ENCODE measurements at regions not wholly inside any gene's neighbourhood (a gene's known extent, or its start where the extent isn't known, plus 50 kb on each side); places are given as distances from the start of the nearest gene placed in this dataset.
A peak's percentile ranks its signal among the peaks of the same experiment; 100 is the strongest.

DNA sequence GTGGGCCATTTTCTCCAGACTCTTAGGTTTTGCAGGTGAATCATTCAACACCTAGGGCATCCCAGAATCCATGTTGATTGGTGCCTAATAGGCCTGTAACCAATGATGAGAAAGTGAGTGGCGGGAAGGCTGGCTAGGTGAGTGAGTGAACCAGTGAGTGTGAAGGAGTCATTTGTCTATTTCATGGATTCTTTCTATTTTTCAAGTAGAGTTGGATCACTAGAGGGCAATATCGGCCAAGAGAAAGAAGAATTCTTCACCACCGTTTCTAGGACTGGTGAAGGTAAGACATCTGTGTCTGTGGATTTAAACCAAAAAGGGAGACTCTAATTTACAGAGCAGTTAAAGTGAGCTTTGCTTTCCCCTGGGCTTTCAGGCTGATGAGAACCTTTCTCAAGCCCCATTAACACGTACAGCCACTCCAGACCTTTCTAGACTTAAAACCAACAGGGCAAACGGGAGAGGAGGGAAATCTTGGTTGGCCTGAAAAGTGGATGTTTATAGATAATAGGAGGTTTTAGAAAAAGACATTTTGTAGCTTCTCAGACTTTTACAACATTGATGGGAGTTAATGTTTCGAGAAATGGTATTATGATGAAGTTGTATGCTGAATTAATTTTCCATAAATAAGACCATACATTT lies 114.3 kb upstream of the IL12B start:
- no peaks in the 10 kb centered on the region for H3K9me3 Mint-ChIP-seq
- intact Hi-C loops (cut with micrococcal nuclease): loop anchor here (1.0 to 10.0 kb wide), 7 partner anchors 72 to 900 kb away; partner anchors contain the start of gene IL12B
- H3K36me3 Mint-ChIP-seq (ENCODE audit: low read depth): no peaks in the 10 kb centered on the region
- H3K4me1 Mint-ChIP-seq (ENCODE audit: low read depth): no peaks in the 10 kb centered on the region
- H3K4me3 Mint-ChIP-seq: no peak overlapping the region
- peaks cover 6% of the 10 kb centered on the region for H3K27me3 Mint-ChIP-seq (ENCODE audit: low read depth)
- DNase-seq: no peak
- H3K27ac Mint-ChIP-seq: no peak overlapping the region
- CTCF ChIA-PET: interaction anchor here (0.9 to 2.0 kb wide), 10 partner anchors 9 to 547 kb away, joined by 3 to 10 read pairs (median 3); partner anchors contain the start of gene ADRA1B

DNA sequence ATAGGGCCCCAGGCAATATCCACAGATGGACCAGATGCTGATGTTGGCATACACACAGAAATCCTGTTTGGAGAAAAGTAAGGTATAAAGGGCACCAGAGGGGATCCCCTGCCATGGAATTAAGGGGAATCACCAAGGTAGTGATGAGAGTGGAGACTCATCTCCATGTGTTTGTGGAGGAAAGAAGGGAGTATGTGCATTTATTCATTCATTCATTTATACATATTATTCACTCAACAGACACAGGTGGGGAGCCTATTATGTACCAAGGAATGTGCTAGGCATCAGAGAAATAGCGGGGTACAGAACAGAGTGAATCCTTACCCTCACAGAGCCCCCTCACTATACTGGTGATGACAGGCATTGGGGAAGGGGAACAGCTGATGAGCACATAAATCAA lies 116.8 kb upstream of the IL12B start:
- no peak overlapping the region for H3K4me3 Mint-ChIP-seq
- peaks cover 8% of the 10 kb centered on the region for H3K4me1 Mint-ChIP-seq (ENCODE audit: low read depth)
- H3K27me3 Mint-ChIP-seq (ENCODE audit: low read depth): peaks cover 9% of the 10 kb centered on the region
- no peaks in the 10 kb centered on the region for H3K36me3 Mint-ChIP-seq (ENCODE audit: low read depth)
- CTCF ChIA-PET: interaction anchor here (0.6 to 1.3 kb wide), 2 partner anchors 216 to 290 kb away, joined by 3 read pairs; no protein-coding TSS in a partner anchor
- H3K9me3 Mint-ChIP-seq: no peaks in the 10 kb centered on the region
- H3K27ac Mint-ChIP-seq: no peak overlapping the region
- no peak for DNase-seq
- intact Hi-C loops (cut with micrococcal nuclease): loop anchor here (10.0 kb wide), 1 partner anchor 898 kb away; no protein-coding TSS in a partner anchor

DNA sequence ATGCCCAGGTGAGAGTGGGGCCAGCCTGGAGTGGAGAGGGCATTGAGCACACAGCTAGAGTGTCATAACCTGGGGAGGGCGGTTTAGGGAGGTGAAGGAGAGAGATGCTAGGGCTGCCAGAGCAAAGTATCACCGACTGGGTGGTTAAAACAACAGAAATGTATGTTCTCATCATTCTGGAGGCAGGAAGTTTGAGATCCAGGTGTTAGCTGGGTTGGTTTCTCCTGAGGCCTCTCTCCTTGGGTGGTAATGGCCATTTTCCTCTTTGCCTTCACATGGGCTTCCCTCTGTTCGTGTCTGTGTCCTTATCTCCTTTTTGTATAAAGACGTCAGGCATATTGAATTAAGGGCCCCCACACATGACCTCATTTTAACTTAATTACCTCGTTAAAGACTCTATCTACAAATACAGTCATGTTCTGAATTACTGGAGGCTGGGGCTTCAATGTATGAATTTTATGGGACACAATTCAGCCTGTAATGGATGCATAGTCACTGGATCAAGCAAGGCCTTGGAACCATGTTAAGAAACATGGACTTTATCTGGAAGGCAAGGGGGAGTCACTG lies 118.6 kb upstream of the IL12B start:
- no peak for DNase-seq
- CTCF ChIA-PET: no interaction called here
- H3K27me3 Mint-ChIP-seq (ENCODE audit: low read depth): peaks cover 10% of the 10 kb centered on the region
- intact Hi-C loops (cut with micrococcal nuclease): loop anchor here (10.0 kb wide), 1 partner anchor 896 kb away; no protein-coding TSS in a partner anchor
- no peaks in the 10 kb centered on the region for H3K9me3 Mint-ChIP-seq
- H3K4me3 Mint-ChIP-seq: no peak overlapping the region
- peaks cover 11% of the 10 kb centered on the region for H3K4me1 Mint-ChIP-seq (ENCODE audit: low read depth)
- no peaks in the 10 kb centered on the region for H3K36me3 Mint-ChIP-seq (ENCODE audit: low read depth)
- H3K27ac Mint-ChIP-seq: no peak overlapping the region

DNA sequence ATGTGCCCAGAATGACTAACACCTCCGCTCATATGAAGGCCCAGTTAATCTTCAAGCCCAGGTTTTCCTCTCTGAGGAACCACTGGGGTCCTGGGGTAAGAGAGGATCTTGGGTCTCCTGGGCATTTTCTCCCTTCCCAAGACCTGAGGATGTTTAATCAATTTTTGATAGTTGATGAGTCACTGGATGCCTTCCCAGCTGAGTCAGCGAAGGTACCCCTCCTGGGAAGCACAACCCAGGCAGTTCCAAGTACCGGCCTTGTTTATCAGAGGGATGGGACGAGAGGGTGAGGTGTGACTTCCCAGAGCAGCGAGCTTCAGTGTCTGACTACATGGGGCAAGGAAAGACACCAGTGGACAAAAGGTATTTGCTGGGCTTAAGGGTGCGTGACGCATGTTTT lies 119.6 kb upstream of the IL12B start:
- H3K9me3 Mint-ChIP-seq: no peaks in the 10 kb centered on the region
- no peak overlapping the region for H3K4me3 Mint-ChIP-seq
- peaks cover 11% of the 10 kb centered on the region for H3K4me1 Mint-ChIP-seq (ENCODE audit: low read depth)
- peaks cover 13% of the 10 kb centered on the region for H3K27me3 Mint-ChIP-seq (ENCODE audit: low read depth)
- intact Hi-C loops (cut with micrococcal nuclease): loop anchor here (10.0 kb wide), 1 partner anchor 895 kb away; no protein-coding TSS in a partner anchor
- CTCF ChIA-PET: interaction anchor here (1.0 kb wide), 1 partner anchor 15 kb away, joined by 3 read pairs; no protein-coding TSS in a partner anchor
- no peak overlapping the region for H3K27ac Mint-ChIP-seq
- H3K36me3 Mint-ChIP-seq (ENCODE audit: low read depth): no peaks in the 10 kb centered on the region
- DNase-seq: no peak

DNA sequence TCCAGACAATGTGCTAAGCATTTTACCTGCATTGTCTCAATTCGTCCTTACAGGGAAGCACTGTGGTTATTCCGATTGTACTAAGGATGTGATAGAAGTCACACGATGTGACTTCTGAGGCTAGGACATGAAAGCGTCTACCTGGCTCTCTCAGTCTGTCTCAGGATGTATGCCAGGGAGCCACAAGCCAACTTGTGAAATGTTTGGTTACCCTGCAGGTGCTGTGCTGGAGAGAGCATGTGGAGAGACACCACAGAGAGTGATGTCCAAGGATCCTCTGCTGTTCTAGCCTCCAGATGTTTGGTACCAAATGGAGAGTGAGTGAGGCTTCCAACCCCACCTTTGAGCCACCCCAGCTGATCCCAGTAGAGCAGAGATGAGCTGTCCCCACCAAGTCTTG lies 120.1 kb upstream of the IL12B start:
- no peaks in the 10 kb centered on the region for H3K9me3 Mint-ChIP-seq
- H3K4me3 Mint-ChIP-seq: no peak overlapping the region
- H3K27ac Mint-ChIP-seq: no peak overlapping the region
- peaks cover 15% of the 10 kb centered on the region for H3K27me3 Mint-ChIP-seq (ENCODE audit: low read depth)
- CTCF ChIA-PET: interaction anchor here (0.7 to 1.0 kb wide), 3 partner anchors 15 to 465 kb away, joined by 3 to 4 read pairs (median 3); no protein-coding TSS in a partner anchor
- intact Hi-C loops (cut with micrococcal nuclease): no loop called here
- H3K4me1 Mint-ChIP-seq (ENCODE audit: low read depth): peaks cover 11% of the 10 kb centered on the region
- no peaks in the 10 kb centered on the region for H3K36me3 Mint-ChIP-seq (ENCODE audit: low read depth)
- DNase-seq: no peak

DNA sequence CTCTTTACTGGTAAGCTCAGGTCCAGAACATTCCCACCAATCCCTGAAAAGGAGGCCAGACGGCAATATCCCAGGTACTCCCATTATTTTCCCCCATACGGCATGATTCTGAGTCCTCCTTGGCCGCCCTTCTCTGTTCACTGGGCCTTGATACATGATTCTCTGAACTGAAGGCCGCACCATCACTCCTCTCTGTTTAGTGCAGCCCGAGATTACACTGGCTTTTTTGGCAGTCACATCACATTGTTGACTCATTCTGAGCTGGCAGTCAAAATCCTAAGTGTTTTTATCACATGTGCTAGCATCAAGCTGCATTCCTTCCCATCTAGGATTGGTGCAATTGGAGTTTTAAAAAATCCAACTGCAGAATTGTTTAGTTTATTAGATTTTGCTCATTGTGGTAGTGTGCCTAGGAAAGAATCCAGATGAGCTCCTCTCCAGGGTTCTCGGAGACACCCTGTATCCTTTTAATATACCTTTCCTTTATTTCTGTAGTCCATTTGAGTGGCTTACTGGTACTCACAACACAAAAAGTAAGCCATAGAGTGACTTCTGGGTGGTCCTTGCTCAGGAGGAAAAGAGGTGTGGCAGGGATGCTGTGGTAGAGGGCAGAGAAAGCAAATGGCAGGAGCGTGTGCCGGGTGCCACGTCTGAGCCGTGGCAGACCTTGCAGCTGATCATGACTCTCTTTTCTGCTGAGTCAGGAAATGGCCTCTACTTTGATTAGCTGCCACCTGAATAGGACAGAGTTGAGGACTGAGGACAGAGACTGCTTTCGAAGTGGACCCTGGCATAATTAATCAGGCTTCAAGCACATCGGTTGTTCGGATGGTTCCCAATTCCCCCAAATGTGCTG lies 121.1 kb upstream of the IL12B start:
- CTCF ChIA-PET: interaction anchor here (0.7 to 0.9 kb wide), 3 partner anchors 17 to 464 kb away, joined by 3 to 4 read pairs (median 3); no protein-coding TSS in a partner anchor
- H3K27me3 Mint-ChIP-seq (ENCODE audit: low read depth): peaks cover 19% of the 10 kb centered on the region
- DNase-seq: no peak
- H3K27ac Mint-ChIP-seq: no peak overlapping the region
- no peak overlapping the region for H3K4me3 Mint-ChIP-seq
- H3K9me3 Mint-ChIP-seq: no peaks in the 10 kb centered on the region
- intact Hi-C loops (cut with micrococcal nuclease): no loop called here
- no peaks in the 10 kb centered on the region for H3K36me3 Mint-ChIP-seq (ENCODE audit: low read depth)
- H3K4me1 Mint-ChIP-seq (ENCODE audit: low read depth): peaks cover 20% of the 10 kb centered on the region

DNA sequence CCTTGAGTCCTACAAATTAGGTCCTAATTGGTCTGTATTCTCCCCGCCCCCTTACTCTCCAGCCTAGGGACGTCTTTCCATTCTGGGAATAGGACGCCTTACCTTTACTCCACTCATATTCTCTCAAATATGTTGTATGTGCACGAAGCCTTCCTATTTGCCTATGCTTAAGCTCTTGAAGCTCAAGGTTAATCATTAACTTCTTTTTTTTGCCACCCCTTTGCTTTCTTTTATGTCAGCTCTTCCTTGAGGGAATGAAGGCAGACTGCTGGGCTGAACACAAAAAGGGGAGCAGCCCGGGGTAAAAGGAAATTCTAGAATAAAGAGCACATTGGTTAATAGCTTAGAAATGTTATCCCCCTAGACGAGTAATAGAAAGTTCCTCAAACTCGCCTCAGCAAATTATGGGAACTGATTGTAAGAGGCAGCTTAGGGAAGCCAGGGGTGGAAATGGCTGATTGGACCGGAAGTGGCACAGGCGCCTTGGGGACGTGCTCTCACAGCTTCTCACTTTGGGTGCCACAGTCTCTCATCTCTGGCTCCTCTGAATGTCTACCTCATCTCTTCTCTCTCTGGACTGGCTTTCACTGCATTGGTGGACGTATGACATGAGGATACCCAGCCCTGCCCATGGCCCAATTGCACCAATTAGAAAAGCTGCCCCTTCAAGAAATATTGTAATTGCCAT lies 122.3 kb upstream of the IL12B start:
- intact Hi-C loops (cut with micrococcal nuclease): no loop called here
- Mint-ChIP-seq H3K4me3 (no peak overlapping the region), H3K27me3 (ENCODE audit: low read depth) (peaks cover 19% of the 10 kb centered on the region), H3K9me3 (no peaks in the 10 kb centered on the region), H3K27ac (no peak overlapping the region), H3K4me1 (ENCODE audit: low read depth) (peaks cover 30% of the 10 kb centered on the region), H3K36me3 (ENCODE audit: low read depth) (no peaks in the 10 kb centered on the region)
- DNase-seq: no peak
- CTCF ChIA-PET: interaction anchor here (0.7 to 1.1 kb wide), 3 partner anchors 8 to 1369 kb away, joined by 3 read pairs; no protein-coding TSS in a partner anchor

DNA sequence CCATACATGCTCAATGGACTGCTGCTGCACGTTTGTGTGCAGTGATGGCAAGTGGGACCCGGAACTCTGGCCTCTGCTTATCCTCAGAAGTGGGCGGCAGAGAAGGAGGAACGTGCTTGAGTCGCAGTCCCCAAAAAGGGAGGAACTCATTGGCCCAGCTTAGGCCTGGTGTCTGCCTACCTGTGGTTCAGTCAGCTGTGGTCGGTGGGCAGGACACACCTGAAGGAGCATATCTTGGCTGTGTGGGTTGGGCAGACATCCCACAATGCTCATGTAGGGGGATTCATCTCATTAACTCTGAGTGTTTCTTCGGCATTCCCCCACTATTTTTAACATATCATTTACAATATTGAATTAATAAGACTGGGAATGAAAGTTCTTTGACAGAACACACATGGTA lies 122.9 kb upstream of the IL12B start:
- H3K4me1 Mint-ChIP-seq (ENCODE audit: low read depth): peaks cover 36% of the 10 kb centered on the region
- H3K27me3 Mint-ChIP-seq (ENCODE audit: low read depth): peaks cover 19% of the 10 kb centered on the region
- no peak overlapping the region for H3K4me3 Mint-ChIP-seq
- no peaks in the 10 kb centered on the region for H3K9me3 Mint-ChIP-seq
- intact Hi-C loops (cut with micrococcal nuclease): no loop called here
- no peaks in the 10 kb centered on the region for H3K36me3 Mint-ChIP-seq (ENCODE audit: low read depth)
- no peak for DNase-seq
- CTCF ChIA-PET: interaction anchor here (0.7 to 1.1 kb wide), 3 partner anchors 9 to 1369 kb away, joined by 3 read pairs; no protein-coding TSS in a partner anchor
- no peak overlapping the region for H3K27ac Mint-ChIP-seq

DNA sequence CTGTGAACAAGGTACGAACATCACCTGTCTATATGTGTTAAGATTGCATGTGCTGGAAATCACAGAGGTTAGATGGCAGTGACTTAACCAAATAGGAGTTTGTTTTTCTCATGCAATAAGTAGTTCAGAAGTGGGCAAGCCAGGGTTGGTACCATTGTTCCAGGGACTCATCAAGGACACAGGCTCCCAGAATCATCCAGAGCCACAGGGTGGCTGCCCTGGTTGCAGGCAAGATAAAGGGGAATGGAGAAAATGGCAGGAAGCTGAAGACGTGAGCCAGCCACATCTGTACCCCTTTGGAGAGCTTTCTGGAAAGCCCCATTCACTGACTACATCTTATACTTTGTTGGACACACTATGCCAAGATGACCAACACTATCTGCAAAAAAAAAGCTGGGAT lies 126.0 kb upstream of the IL12B start:
- Mint-ChIP-seq H3K27me3 (ENCODE audit: low read depth) (peaks cover 14% of the 10 kb centered on the region), H3K36me3 (ENCODE audit: low read depth) (no peaks in the 10 kb centered on the region), H3K9me3 (no peaks in the 10 kb centered on the region), H3K27ac (no peak overlapping the region), H3K4me1 (ENCODE audit: low read depth) (peaks cover 53% of the 10 kb centered on the region), H3K4me3 (no peak overlapping the region)
- CTCF ChIA-PET: interaction anchor here (0.6 to 5.9 kb wide), 2 partner anchors 15 to 45 kb away, joined by 6 to 47 read pairs; no protein-coding TSS in a partner anchor
- no peak for DNase-seq
- intact Hi-C loops (cut with micrococcal nuclease): loop anchor here (1.0 to 5.0 kb wide), 12 partner anchors 119 to 1994 kb away; partner anchors contain the start of genes ADRA1B, CLINT1, NIPAL4 and SLU7

DNA sequence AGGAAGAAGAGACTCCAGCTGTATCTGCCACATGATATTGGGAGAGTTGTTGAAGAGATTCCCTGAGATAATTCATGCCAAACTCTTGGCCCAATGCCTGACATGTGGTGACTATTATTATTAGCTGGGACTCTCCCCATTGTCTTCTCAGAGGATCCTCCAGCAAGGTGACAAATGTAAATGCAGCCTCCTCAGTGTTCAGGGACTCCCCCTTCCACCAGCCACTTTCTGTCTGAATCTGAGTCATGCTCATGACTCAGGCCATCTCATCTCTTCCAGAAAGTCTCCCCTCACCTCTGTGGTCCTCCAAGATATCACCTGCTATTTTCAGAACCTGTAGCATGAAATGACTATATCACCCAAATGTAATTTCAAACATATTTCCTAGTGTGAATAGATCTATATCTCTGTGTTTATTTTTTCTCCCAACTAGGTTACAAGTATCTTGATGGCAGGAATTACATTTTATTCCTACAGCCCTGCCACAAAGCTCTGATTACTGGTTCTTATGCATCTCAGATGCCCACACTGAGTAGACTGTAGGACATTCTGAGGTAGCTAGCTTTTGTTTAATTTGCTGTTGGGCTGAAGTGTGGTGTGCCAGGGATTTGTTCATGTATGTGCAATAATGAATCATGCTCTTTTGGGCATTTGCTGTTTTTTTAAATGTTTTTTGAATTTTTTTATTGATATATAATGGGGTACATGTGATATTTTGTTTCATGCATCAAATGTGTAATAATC lies 126.6 kb upstream of the IL12B start:
- DNase-seq: peak; percentile 88
- H3K9me3 Mint-ChIP-seq: no peaks in the 10 kb centered on the region
- no peak overlapping the region for H3K4me3 Mint-ChIP-seq
- H3K27me3 Mint-ChIP-seq (ENCODE audit: low read depth): peaks cover 14% of the 10 kb centered on the region
- CTCF ChIA-PET: interaction anchor here (0.6 to 5.9 kb wide), 4 partner anchors 12 to 530 kb away, joined by 3 to 47 read pairs (median 4); no protein-coding TSS in a partner anchor
- H3K27ac Mint-ChIP-seq: no peak overlapping the region
- no peaks in the 10 kb centered on the region for H3K36me3 Mint-ChIP-seq (ENCODE audit: low read depth)
- intact Hi-C loops (cut with micrococcal nuclease): loop anchor here (1.0 to 5.0 kb wide), 15 partner anchors 120 to 1995 kb away; partner anchors contain the start of genes ADRA1B, CLINT1, NIPAL4 and SLU7
- peaks cover 50% of the 10 kb centered on the region for H3K4me1 Mint-ChIP-seq (ENCODE audit: low read depth)

DNA sequence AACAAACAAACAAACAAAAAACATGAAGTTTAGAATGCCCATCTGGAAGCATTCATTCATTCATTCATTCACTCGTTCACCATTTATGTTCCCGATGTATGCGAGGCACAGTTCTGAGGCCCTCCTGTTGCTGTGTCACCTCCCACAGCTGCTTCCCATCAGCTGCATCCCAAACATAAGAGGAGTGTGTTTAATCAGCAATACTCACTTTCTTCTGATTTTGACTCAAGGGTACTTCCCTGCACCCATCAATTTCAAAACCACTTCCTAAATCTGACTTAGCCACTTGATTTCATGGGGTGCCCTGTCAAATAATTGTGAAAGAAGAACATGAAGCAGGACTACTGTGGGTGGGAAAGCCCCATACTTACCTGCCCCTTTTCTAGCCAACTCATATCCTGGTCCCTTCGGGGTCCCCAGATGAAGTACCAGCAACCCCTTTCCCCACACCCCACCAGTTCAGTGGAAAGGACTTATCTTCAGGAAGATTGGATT lies 128.0 kb upstream of the IL12B start:
- intact Hi-C loops (cut with micrococcal nuclease): loop anchor here (1.0 to 5.0 kb wide), 13 partner anchors 31 to 1996 kb away; partner anchors contain the start of genes ADRA1B, CLINT1, NIPAL4 and PWWP2A

More for the DNA sequence above, 128.0 kb upstream of the IL12B start:
- CTCF ChIA-PET: interaction anchor here (1.0 to 5.9 kb wide), 3 partner anchors 13 to 126 kb away, joined by 3 to 47 read pairs (median 4); no protein-coding TSS in a partner anchor
- peaks cover 10% of the 10 kb centered on the region for H3K27me3 Mint-ChIP-seq (ENCODE audit: low read depth)
- DNase-seq: peak; percentile 73
- no peaks in the 10 kb centered on the region for H3K9me3 Mint-ChIP-seq
- H3K4me3 Mint-ChIP-seq: no peak overlapping the region
- peaks cover 46% of the 10 kb centered on the region for H3K4me1 Mint-ChIP-seq (ENCODE audit: low read depth)
- H3K36me3 Mint-ChIP-seq (ENCODE audit: low read depth): no peaks in the 10 kb centered on the region
- peak overlapping the region; percentile 56 for H3K27ac Mint-ChIP-seq

Data from activated naive CD4-positive, alpha-beta T cell treated with anti-CD3 and anti-CD28 coated beads for 36 hours (primary cell).